NCI-H345 (cell line): ENCODE measurements at regions not wholly inside any gene's neighbourhood (a gene's known extent, or its start where the extent isn't known, plus 50 kb on each side); places are given as distances from the start of the nearest gene placed in this dataset.
"Not testable (repeated sequence)": the region's sequence is repeated elsewhere in the genome, so short reads cannot be mapped to it uniquely, and the experiment has no call there.

Experiments
- DNase-seq: peaks from one replicate; lab custom pipeline; 2025; lab: John Stamatoyannopoulos, UW

DNA sequence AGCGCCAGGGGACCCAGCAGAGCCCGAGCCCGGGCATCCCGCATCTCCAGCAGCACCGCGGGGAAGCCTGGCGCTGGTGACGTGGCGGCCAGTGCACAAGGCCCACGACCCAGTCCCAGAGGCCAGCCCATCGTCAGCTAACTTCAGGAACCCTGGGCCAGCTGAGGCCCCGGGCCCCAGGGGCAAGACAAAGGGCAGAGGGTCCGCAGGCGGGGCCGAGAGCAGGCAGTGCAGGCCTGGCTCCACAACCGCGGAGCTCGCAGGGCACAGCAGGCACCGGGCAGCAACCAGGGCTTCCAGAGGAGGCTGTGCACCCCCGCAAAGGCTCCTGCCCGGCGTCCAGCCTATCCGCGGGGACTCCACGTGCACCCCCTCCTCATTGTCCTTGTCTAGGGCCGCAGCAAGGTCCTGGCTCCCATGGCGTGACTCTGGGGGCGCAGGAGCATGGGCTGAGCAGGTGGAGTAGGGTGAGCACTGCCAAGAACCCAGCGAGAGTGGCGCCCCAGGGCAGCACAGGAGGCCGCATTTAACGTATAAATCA, 352.5 kb downstream of the KCNJ18 start:
- not testable (repeated sequence) for DNase-seq

DNA sequence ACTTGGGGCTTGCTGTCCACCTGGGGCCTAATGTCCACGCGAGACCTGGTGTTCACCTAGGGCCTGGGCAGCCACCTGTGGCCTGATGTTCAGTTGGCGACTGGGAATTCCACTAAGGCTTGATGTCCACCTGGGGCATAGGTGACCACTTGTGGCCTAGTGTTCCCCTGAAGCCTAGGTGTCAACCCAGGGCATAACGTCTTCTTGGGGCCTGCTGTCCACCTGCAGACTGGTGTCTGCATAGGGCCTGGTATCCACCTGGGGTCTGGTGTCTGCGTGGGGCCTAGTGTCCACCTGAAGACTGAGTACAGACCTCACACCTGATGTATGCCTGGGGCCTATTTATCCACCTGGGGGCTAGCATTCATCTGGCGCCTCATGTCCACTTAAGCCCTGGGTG, 355.2 kb downstream of the KCNJ18 start:
- DNase-seq: not testable (repeated sequence)

DNA sequence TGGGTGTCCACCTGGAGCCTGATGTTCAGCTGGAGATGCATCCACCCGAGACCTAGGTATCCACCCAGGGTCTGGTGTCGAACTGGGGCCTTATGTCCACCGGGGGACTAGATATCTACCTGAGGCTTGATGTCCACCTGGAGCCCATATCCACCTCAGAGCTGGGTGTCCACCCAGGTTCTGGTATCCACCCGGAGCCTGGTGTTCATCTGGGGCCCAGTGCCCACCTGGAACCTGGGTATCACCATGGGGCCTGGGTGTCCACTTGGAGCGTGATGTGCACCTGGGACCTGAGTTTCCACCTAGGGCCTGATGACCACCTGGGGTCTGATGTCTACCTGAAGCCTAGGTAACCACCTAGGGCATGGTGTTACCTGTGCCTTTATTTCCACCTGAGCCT, 355.9 kb downstream of the KCNJ18 start:
- not testable (repeated sequence) for DNase-seq

DNA sequence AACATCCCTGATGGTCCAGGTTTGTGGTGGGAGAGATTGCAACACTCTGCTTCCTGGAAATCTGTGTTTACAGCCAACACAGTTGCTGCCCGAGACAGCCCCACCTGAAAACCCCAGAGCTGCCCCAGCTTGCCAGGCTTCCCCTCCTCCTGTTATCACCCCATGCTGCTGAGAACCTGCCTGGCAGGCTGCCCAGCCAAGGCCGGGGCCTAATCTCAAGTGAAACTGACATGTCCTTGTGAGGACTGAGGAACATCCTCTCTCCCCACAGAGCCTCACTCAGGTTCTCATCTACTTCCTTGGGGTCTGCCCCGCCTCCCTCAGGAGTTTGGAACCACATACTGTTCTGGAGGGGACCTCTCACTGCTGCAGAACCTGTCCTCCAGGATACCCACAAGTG, 358.4 kb downstream of the KCNJ18 start:
- DNase-seq: not testable (repeated sequence)

DNA sequence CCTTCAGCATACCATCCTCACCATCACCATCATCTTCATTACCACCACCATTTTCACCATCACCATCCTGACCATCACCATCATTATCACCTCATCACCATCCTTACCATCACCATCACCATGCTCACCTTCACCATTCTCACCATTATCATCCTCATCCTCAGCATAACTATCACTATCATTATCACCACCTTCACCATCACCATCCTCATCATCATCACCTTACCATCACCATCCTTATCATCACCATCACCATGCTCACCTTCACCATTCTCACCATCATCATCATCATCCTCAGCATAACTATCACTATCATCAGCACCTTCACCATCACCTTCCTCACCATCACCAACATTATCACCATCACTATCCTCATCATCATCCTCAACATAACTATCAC, 360.4 kb downstream of the KCNJ18 start:
- DNase-seq: not testable (repeated sequence)

DNA sequence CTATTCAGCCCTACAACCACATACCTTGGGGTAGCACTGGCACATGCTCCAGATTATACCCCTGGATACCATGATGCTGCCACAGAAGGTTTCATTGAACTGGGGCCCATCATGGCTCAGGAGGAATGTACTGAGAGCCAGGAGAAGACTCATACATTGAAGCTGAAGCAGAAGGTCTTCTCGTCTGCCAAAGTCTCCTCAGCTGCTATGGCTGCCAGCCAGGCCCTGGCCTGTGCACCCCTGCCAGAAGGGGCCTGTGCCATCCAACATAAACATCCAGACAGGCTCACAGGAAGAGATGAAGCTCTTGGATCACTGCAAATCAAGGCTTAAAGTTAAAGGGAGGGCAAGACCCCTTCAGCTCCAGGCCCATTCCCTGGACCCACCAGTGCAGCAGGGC, 364.2 kb downstream of the KCNJ18 start:
- not testable (repeated sequence) for DNase-seq

DNA sequence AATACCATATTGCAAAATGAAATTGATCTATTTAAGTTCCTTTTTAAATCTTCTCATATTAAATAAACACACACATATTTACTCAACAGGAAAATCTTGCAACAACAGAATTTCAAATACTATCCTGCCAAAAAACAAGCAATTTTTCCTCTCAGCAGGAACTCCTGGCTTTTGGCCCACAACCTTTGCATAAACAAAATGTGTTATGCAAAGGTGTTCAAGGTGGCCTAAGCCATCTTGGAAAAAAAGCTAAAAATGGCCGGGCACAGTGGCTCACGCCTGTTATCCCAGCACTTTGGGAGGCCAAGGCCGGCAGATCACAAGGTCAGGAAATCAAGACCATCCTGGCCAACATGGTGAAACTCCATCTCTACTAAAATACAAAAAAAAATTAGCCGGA, 383.6 kb downstream of the KCNJ18 start:
- not testable (repeated sequence) for DNase-seq

DNA sequence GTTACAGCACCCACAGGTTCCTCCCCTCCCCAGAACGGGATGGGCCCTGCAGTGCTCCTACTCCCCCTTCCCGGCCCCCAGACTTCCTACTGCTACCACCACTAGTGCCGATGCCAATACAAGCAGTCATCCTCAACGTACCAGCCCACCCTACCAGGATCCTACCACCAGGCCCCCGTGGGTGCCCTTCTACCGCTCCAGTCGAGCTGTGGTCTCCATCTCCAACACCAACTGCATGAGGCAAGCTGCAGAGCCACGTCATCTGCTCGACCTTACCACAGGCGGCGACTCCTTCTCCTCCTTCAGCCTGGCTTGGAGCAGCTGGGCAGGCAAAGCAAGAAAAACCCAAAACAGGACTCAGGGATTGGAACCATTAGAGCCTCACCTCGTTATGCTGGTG, 396.3 kb downstream of the KCNJ18 start:
- DNase-seq: not testable (repeated sequence)

DNA sequence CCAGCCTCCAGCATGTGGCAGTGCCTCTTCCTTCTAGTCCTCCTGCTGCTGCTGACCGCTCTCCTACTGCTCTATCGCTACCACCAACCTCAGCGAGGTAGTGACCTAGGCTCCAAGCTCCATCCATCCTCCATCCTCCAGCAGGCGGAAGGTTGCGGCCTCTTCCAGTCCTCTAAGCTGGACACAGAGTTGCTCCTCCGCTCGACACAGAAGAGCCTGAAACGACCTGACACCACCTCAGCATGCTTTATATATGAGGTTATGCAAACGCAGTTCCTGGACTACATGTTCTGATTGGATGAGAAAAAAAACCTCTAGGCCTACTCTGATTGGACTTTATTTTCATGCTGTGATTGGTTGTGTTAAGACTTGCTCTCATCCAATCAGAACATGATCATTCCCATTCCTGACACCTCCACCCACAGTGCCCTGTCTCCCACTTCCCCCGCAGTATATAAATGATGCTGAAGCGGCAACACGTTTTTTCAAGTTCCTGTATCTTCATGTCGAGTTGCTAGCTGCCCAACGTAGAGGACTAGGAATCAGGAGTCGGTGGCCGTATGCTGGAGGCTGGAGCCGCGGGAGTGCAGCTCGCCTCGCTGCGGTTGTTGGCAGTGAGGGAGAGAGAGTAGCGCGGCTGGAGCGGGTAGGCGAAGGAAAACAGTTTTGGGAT, 398.1 kb downstream of the KCNJ18 start:
- DNase-seq: no peak

DNA sequence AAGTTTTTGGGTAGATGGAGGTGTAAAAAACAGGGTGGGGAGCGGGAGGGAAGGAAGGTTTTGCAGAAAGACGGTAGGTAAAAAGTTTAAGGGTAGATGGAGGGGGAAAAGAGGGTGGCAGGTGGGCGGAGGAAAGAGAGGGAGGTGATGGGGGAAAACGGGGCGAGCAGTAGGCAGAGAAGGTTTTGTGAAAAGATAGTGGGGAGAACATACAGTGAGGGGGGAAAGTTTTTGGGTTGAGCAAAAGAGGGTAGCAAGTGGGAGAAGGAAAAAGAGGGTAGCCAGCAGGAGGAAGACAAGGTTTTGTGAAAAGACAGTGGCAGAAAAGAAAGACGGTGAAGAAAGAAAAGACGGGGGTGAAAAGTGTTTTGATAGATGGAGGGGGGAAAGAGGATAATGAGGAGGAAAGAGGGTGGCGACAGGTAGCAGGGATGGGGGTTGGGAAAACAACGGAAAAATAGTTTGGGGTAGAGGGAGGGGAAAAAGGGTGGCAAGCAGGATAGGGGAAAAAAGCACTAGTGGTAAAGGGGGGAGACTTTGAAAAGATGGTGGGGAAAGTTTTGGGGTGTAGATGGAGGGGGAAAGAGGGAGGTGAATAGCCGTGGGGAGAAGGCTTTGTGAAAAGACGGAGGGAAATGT, 398.8 kb downstream of the KCNJ18 start:
- DNase-seq: not testable (repeated sequence)

DNA sequence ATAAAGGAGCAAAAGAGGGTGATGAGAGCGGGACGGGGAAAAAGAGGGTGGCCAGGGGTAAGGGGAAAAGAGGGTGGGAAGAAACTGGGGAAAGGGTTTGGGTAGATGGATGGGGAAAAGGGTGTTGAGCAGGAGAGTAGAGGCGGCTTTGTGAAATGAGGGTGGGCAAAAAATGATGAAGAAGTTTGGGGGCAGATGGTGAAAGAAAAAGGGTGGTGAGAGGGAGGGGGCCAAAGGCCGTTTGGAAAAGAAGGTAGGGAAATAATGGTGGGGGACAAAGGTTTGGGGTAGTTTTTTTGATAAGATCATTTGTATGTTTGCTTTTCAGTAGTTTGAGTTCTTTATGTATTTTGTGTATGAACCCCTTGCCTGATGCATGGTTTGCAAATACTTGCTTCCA, 399.5 kb downstream of the KCNJ18 start:
- DNase-seq: not testable (repeated sequence)

DNA sequence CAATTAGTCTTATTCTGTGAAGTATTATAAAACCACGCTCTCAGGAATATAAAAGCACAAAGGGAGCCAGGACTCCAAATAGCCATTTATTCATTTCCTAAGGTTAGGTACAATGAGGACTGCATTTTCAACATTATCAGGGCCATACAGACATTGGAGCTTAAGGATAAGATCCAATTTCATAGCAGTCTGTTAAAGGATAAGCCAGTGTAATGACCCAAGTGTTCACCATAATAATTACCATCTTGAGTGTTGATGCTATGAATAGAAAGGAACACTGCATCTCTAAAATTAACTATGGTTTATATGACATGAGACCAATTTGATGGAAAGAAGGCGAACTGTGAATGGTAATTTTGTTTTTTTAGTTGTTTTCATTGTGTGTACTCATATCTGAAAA, 403.1 kb downstream of the KCNJ18 start:
- not testable (repeated sequence) for DNase-seq

DNA sequence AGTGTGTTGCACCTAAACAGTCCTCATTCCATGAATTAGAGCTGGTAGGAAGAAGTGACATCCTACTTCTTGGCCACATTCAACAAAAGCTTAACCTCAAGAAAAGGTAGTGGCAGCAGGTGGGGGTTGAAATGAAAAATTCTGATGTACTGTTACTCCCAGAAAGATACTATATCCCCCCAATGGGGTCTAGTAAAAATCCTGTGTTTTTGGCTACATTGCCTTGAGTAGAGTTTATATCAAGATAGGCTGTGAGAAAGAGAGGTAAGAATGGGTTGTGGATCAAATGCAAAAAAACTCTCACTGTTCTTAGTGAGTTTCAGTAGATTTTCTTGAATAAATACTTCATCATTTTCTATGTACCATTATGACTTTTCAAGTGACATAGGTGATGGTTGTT, 407.3 kb downstream of the KCNJ18 start:
- not testable (repeated sequence) for DNase-seq

DNA sequence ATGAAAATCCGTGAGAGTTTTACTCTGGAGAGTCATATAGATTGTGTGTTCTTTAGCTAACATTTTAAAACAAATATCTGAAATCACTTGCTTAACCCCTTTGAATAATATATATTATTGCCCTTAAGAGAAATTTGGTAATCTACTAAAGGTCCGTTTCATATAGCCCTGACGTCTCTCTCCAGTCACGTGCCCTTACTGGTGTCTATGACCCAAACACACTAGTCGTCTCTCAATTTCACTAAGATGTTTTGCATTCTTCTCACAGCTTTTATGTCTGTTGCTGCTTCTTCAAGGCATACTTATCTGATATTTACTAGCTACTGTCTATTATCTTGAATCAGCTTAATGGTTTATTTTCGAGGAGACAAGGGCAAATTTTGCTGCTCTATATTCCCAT, 409.9 kb downstream of the KCNJ18 start:
- no peak for DNase-seq

DNA sequence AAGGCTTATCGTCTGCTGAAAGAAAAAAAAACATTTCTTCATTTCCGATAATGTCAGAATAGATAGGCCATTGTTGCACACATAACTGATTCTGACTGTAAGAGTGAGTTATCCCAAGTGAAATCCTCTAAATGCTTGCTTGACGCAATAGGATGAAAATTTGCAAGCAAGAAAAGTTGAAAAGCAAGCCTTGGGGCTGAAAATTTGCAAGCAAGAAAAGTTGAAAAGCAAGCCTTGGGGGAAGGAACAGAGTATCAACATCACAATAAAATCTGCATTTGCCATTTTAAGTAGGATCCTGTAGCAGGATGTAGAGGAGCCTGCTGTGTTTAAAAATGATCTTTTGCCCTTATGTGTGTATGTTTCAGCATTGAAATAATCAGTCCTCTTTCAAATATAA, 424.4 kb downstream of the KCNJ18 start:
- DNase-seq: not testable (repeated sequence)

DNA sequence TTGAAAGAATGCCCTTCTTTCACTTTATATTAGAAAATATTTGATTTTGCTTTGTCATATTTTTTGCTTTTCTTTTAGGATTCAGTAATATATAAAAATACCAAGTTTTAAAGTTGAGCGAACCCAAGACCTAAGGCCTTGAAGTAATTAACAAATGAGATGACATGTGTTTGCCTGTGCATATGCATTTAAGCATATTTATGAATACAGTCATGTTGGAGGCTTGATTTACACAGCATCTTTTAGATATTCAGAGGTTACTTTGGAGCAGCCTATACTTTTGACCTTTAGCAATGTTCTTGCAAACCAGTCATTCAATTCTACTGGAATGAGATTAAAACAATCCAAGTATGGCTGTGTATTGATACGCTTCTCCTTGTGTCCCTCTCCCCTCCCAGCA, 425.1 kb downstream of the KCNJ18 start:
- not testable (repeated sequence) for DNase-seq

DNA sequence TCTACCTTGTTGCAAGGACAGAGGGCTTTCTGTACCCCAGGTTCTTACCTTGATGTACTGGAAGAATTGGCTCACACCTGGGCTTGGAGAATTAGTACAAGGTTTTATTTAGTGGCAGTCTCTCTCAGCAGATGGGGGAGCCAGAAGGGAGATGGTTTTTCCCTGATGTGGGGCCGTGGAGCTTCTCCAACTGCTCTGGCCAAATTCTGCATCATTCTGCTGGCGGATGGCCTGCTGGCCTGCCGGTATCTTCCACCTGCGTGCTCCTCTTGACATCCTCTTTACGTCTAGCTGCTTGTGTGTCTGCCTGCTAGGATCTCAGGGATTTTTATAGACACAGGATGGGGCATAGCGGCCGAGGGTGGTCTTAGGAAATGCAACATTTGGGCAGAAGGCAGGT, 426.7 kb downstream of the KCNJ18 start:
- DNase-seq: not testable (repeated sequence)

DNA sequence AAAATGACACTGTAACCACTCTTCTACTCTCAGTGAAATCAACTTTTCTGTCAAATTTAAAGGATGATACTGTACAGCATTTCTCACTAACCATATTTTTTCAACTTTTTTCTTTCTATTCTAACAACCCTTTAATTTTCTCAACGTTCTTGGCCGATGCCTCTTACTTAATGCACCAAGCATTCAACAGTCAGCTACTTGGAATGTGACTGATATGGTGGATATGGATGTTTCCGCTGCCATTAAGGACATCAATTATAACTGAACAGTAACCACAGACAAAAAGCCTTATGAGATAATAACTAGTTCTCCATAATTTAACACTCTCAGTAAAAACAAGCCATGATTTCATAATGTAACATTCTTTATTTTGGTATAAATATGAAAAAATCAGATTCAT, 427.4 kb downstream of the KCNJ18 start:
- DNase-seq: not testable (repeated sequence)

DNA sequence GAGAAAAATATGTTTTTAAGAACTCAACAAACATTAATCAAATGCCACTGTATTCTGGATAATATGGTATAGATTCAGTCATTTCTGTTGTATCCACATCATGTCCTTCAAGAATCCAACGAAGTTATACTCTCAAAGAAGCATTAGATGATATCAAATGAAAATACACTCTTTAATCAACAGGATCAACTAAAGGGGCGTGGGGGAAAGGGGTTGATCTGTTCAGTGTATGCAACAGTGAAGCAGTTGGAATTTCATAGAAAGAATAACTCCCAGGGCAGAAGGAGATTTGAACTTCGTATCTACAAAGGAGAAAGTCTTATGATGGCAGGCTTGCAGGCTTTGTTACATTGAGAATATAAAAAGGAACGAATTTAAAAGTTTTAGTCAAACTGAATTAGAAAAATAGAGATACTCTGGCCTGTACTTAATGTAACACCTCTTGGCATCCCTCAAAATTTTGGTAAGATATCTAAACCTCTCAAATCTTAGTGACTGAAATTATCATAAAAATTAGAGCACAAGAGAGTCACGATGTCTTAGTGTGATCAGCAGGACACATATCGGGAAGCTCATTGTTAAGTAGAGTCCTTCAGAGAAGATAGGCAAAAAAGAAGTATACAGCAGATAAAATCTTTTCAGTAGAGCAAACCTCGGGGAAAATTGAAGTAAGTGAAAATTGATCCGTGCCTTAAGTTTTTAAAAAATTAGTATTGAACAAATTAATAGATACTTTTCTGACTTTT, 431.4 kb downstream of the KCNJ18 start:
- no peak for DNase-seq

DNA sequence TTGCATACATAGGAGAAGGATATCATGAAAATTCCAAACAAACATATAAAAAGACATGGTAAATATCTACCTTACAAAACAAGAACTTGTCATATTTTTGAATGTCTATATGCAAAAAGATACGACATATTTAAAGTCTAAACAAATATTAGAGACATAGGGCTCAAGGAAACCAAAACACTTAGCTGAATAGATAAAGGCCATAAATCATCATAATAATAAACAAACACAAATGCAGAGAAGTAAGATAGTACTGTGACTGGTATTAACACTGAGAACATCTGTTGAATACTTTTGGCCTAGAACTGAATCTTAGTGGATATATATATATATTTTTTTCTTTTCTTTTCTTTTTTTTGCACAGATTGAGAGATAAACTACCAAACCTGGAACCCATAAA, 435.8 kb downstream of the KCNJ18 start:
- DNase-seq: no peak

DNA sequence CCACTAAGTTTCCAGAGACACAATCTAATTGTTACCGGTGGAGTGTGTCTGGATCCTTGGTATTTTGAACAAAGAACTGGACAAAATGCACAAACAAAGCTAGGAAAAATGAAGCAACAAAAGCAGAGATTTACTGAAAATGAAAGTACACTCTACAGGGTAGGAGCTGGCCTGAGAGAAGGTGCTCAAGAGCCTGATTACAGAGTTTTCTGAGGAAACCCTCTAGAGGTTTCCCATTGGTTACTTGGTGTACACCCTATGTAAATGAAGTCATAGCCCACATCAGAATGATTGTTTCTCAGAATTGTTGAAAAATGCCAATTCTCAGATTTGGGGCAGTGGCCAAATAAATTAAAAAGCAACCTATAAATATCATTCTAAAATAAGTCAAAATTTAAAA, 436.4 kb downstream of the KCNJ18 start:
- DNase-seq: no peak

DNA sequence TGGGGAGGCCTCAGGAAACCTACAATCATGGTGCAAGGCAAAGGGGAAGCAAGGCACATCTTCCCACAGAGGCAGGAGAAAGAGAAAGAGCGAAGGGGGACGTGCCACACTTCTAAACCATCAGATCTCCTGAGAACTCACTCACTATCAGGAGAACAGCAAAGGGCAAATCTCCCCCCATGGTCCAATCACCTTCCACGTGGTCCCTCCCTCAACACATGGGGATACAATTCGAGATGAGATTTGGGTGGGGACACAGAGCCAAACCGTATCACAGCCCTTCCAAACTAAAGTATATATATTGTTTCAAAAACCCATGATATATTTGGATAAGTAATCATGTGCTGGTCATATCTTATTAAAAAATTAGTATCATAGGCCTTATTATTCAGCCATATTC, 437.6 kb downstream of the KCNJ18 start:
- DNase-seq: not testable (repeated sequence)

DNA sequence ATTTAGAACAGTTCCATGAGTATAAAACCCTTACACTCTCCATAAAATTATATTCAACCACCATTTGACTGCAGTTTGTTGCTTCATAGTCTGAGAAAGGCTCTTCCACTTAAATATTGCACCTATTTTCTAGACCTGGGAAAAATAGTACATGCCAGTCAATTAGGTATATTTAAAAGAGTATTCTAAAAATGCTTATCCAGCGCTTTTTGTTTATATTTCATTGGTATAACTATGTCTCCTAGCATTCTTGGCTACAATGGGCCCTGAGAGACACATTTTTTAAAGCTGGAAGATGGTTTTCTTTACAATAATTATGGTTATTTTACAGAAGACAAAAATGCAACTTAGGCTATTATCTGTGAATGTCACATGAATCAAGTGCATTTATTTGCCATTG, 439.4 kb downstream of the KCNJ18 start:
- no peak for DNase-seq
